Natural killer cell (primary cell): ENCODE measurements at regions not wholly inside any gene's neighbourhood (a gene's known extent, or its start where the extent isn't known, plus 50 kb on each side); places are given as distances from the start of the nearest gene placed in this dataset.

Experiments
- ATAC-seq, 3 donors: fragments of 150-1000 bp in 2 of 3; fragments of 200-7000 bp in 1 of 3; cut with Tn5 transposase; 1 replicate in 1 of 3; 2 replicates in 2 of 3; pipeline ENCODE4 v1.10.0; 2021; ENCODE audit warnings: mild to moderate bottlenecking in 2 of 3, moderate library complexity in 2 of 3
- DNase-seq, 2 donors: peaks; one replicate each; pipeline versions ENCODE4 v3.0.0 to v3.0.0-alpha.2; 2013 to 2021; ENCODE audit warnings: mixed read lengths in 1 of 2
- H3K27ac ChIP-seq: one replicate; pipeline ENCODE4 v1.5.1; 2013; ENCODE audit warnings: mild to moderate bottlenecking, low read length
- H3K27me3 ChIP-seq: one replicate; pipeline ENCODE4 v1.6.1; 2013; ENCODE audit warnings: low read length; ENCODE audit not compliant: control insufficient read depth, insufficient read depth
- H3K36me3 ChIP-seq: one replicate; pipeline ENCODE4 v1.6.1; 2013; ENCODE audit warnings: low read length; ENCODE audit not compliant: control insufficient read depth, insufficient read depth
- H3K4me1 ChIP-seq: one replicate; pipeline ENCODE4 v1.6.1; 2013; ENCODE audit warnings: low read length; ENCODE audit not compliant: control insufficient read depth, insufficient read depth
- H3K4me3 ChIP-seq: one replicate; pipeline ENCODE4 v1.5.1; 2013; ENCODE audit warnings: low read length
- H3K9me3 ChIP-seq: one replicate; pipeline ENCODE4 v1.6.1; 2013; ENCODE audit warnings: low read length; ENCODE audit not compliant: control insufficient read depth, insufficient read depth
- H3K27ac Mint-ChIP-seq, 2 donors: one replicate each; pipeline ENCODE4 v1.8.0; 2022; ENCODE audit warnings: mild to moderate bottlenecking in 2 of 2, mixed read lengths in 2 of 2, moderate library complexity in 1 of 2
- H3K27me3 Mint-ChIP-seq, 2 donors: one replicate each; pipeline ENCODE4 v1.8.0; 2022; ENCODE audit warnings: low read depth in 2 of 2, mixed read lengths in 2 of 2
- H3K36me3 Mint-ChIP-seq: one replicate; pipeline ENCODE4 v1.8.0; 2022; ENCODE audit warnings: mixed read lengths
- H3K4me1 Mint-ChIP-seq, 2 donors: one replicate each; pipeline ENCODE4 v1.8.0; 2022; ENCODE audit warnings: mixed read lengths in 2 of 2
- H3K4me3 Mint-ChIP-seq: one replicate; pipeline ENCODE4 v1.8.0; 2022; ENCODE audit warnings: mild to moderate bottlenecking, moderate library complexity, mixed read lengths
- H3K9me3 Mint-ChIP-seq, 2 donors: one replicate each; pipeline ENCODE4 v1.8.0; 2022; ENCODE audit warnings: mixed read lengths in 2 of 2
- CTCF ChIP-seq: fragments of 200-600 bp; IDR thresholded peaks from one replicate; pipeline ENCODE4 v1.8.0; 2022; ENCODE audit warnings: antibody characterized with exemption
- WGBS: methylation state at CpG from one replicate; pipeline ENCODE4 v1.1.7; 2013; ENCODE audit warnings: missing lambda C conversion rate; ENCODE audit not compliant: insufficient coverage; 5-methylcytosine and 5-hydroxymethylcytosine counted together
- intact Hi-C: fragments of 100-400 bp; cut with micrococcal nuclease; formaldehyde crosslinking; loops from one replicate; pipeline ENCODE4 v1.14.2; 2022

DNA sequence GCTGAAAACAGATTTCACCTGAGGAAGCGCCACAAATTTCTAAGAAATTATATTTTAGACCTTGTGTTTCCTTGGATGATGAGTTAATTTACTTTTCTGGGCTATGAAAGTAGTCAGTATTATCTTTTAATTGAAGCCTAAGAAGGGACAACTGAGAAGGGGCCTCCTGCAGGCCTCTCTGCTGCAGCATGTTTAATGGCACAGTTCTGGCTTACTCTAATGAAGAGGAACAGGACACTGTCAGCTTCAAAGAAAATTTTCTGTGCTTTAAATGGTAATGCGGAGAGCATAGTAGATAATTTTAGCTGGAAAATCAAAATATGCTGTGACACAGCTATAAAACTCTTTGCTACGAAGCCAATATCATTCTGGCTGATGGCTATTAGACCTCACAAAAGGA lies 167.4 kb downstream of the HDGFL1 start:
- H3K4me1 Mint-ChIP-seq = no peaks in the 10 kb centered on the region
- no peak overlapping the region for H3K27ac Mint-ChIP-seq
- Histone ChIP-seq H3K36me3 (no peaks in the 10 kb centered on the region), H3K9me3 (no peaks in the 10 kb centered on the region), H3K27me3 (no peaks in the 10 kb centered on the region), H3K4me3 (no peak overlapping the region), H3K27ac (no peak overlapping the region), H3K4me1 (no peaks in the 10 kb centered on the region)
- H3K27me3 Mint-ChIP-seq = no peaks in the 10 kb centered on the region
- ATAC-seq (no peak), DNase-seq (no peak)
- no peak for TF ChIP-seq CTCF
- no peak overlapping the region for H3K4me3 Mint-ChIP-seq
- no peaks in the 10 kb centered on the region for H3K36me3 Mint-ChIP-seq
- 83% methylated on average over 3 of the region's 3 CpGs for WGBS
- intact Hi-C loops = no loop called here
- H3K9me3 Mint-ChIP-seq = peaks cover 2 to 8% of the 10 kb centered on the region in 2 donors

GRCh38 chr6:22737331-22737730 lies 168.0 kb downstream of the HDGFL1 start:
- Histone ChIP-seq H3K4me1 (no peaks in the 10 kb centered on the region), H3K4me3 (no peak overlapping the region), H3K27ac (no peak overlapping the region), H3K27me3 (no peaks in the 10 kb centered on the region), H3K36me3 (no peaks in the 10 kb centered on the region), H3K9me3 (no peaks in the 10 kb centered on the region)
- ATAC-seq (no peak), DNase-seq (no peak)
- H3K4me1 Mint-ChIP-seq = no peaks in the 10 kb centered on the region
- H3K27me3 Mint-ChIP-seq = no peaks in the 10 kb centered on the region
- H3K36me3 Mint-ChIP-seq = no peaks in the 10 kb centered on the region
- WGBS = 65% methylated on average over 5 of the region's 5 CpGs
- no peak overlapping the region for H3K4me3 Mint-ChIP-seq
- TF ChIP-seq CTCF = no peak
- no peak overlapping the region for H3K27ac Mint-ChIP-seq
- peaks cover 5 to 8% of the 10 kb centered on the region in 2 donors for H3K9me3 Mint-ChIP-seq
- intact Hi-C loops = no loop called here

GRCh38 chr6:22738194-22738593 lies 168.8 kb downstream of the HDGFL1 start:
- Histone ChIP-seq H3K4me1 (no peaks in the 10 kb centered on the region), H3K9me3 (no peaks in the 10 kb centered on the region), H3K27me3 (no peaks in the 10 kb centered on the region), H3K36me3 (no peaks in the 10 kb centered on the region), H3K4me3 (no peak overlapping the region), H3K27ac (no peak overlapping the region)
- no peak for ATAC-seq
- Mint-ChIP-seq H3K4me3 (no peak overlapping the region), H3K27me3 (no peaks in the 10 kb centered on the region), H3K36me3 (no peaks in the 10 kb centered on the region), H3K4me1 (no peaks in the 10 kb centered on the region), H3K27ac (no peak overlapping the region), H3K9me3 (peaks cover 7 to 9% of the 10 kb centered on the region in 2 donors)
- intact Hi-C loops = no loop called here
- no peak for TF ChIP-seq CTCF
- 93% methylated on average over 4 of the region's 6 CpGs for WGBS
- DNase-seq = no peak

DNA sequence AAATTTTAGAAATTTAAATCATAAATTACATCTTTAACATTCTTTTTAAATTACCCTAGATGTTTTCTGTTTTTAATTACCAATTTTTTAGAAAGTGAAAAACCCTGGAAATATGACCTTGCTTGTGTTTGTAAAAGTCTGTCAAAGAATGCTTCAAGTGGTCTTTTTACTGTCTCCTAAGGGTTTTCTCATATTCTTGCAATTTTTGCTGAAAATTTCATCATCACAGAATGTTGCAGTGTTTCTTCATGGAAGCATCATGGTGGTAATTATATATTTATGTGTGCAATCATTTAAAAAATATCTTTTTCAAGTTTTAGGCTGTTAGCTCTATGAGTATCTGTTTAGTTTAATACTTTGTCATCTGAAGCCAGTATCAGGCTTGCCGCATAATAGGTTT lies 178.2 kb downstream of the HDGFL1 start:
- Histone ChIP-seq H3K36me3 (no peaks in the 10 kb centered on the region), H3K27ac (no peak overlapping the region), H3K4me1 (no peaks in the 10 kb centered on the region), H3K9me3 (no peaks in the 10 kb centered on the region), H3K4me3 (no peak overlapping the region), H3K27me3 (no peaks in the 10 kb centered on the region)
- no peak for TF ChIP-seq CTCF
- intact Hi-C loops = no loop called here
- Mint-ChIP-seq H3K27me3 (no peaks in the 10 kb centered on the region), H3K27ac (no peak overlapping the region), H3K36me3 (no peaks in the 10 kb centered on the region), H3K9me3 (peaks cover 0 to 5% of the 10 kb centered on the region in 2 donors), H3K4me3 (no peak overlapping the region), H3K4me1 (no peaks in the 10 kb centered on the region)
- DNase-seq = no peak
- ATAC-seq = no peak
- WGBS = 50% methylated on average over 1 of the region's 1 CpG
